Hepatocyte (in vitro differentiated cells): ENCODE measurements at regions not wholly inside any gene's neighbourhood (a gene's known extent, or its start where the extent isn't known, plus 50 kb on each side); places are given as distances from the start of the nearest gene placed in this dataset.
A peak's percentile ranks its signal among the peaks of the same experiment; 100 is the strongest.

Experiments used
- DNase-seq: peaks from one replicate; pipeline ENCODE4 v3.0.0-alpha.2; 2016; ENCODE audit warnings: low spot score
- H2AFZ ChIP-seq: fragments of 200-600 bp; sonication (generic); 2 replicates; pipeline ENCODE4 v1.6.0; 2016; ENCODE audit warnings: antibody characterized with exemption, mild to moderate bottlenecking
- H3K27ac ChIP-seq: fragments of 200-600 bp; sonication (generic); 2 replicates; pipeline ENCODE4 v1.5.1; 2016; ENCODE audit warnings: mild to moderate bottlenecking
- H3K27me3 ChIP-seq: fragments of 200-600 bp; sonication (generic); 2 replicates; pipeline ENCODE4 v1.6.1; 2016
- H3K36me3 ChIP-seq: fragments of 200-600 bp; sonication (generic); replicated peaks from 2 replicates; pipeline ENCODE4 v1.5.1; 2016; ENCODE audit warnings: low read depth; ENCODE audit not compliant: insufficient read depth
- H3K4me1 ChIP-seq: fragments of 200-600 bp; sonication (generic); 2 replicates; pipeline ENCODE4 v1.5.1; 2016; ENCODE audit warnings: mild to moderate bottlenecking, moderate library complexity; ENCODE audit not compliant: insufficient read depth
- H3K4me2 ChIP-seq: fragments of 200-600 bp; sonication (generic); 2 replicates; pipeline ENCODE4 v1.6.0; 2016
- H3K4me3 ChIP-seq: fragments of 200-600 bp; sonication (generic); 2 replicates; pipeline ENCODE4 v1.5.1; 2016; ENCODE audit warnings: mild to moderate bottlenecking
- H3K79me2 ChIP-seq: fragments of 200-600 bp; sonication (generic); 2 replicates; pipeline ENCODE4 v1.6.0; 2017; ENCODE audit warnings: mild to moderate bottlenecking
- H3K9me2 ChIP-seq: fragments of 200-600 bp; sonication (generic); replicated peaks from 2 replicates; pipeline ENCODE4 v1.6.0; 2017; ENCODE audit warnings: mild to moderate bottlenecking; ENCODE audit not compliant: insufficient read depth
- H3K9me3 ChIP-seq: fragments of 200-600 bp; sonication (generic); 2 replicates; pipeline ENCODE4 v1.5.1; 2016; ENCODE audit warnings: low read depth, mild to moderate bottlenecking
- H4K20me1 ChIP-seq: fragments of 200-600 bp; sonication (generic); 2 replicates; pipeline ENCODE4 v1.6.0; 2016; ENCODE audit warnings: mild to moderate bottlenecking; ENCODE audit not compliant: insufficient read depth, poor library complexity, severe bottlenecking
- EZH2 ChIP-seq: fragments of 200-600 bp; sonication (generic); IDR thresholded peaks from 2 replicates; pipeline ENCODE4 v1.6.1; 2016; ENCODE audit warnings: antibody characterized with exemption, mild to moderate bottlenecking, borderline replicate concordance
- EZH2phosphoT487 ChIP-seq: fragments of 200-600 bp; sonication (generic); IDR thresholded peaks from one replicate; pipeline ENCODE4 v1.6.1; 2018; ENCODE audit warnings: antibody characterized with exemption, mild to moderate bottlenecking, low read depth, moderate library complexity; ENCODE audit not compliant: unreplicated experiment, severe bottlenecking
- WGBS: methylation state at CpG from one replicate; pipeline ENCODE4 v1.1.6; 2016; ENCODE audit warnings: low lambda C conversion rate; ENCODE audit errors: missing lambda C conversion rate; 5-methylcytosine and 5-hydroxymethylcytosine counted together
- TF ChIP-seq, protein P1 (sequence below): fragments of 200-600 bp; sonication (generic); IDR thresholded peaks from 2 replicates; pipeline ENCODE4 v1.5.1; 2016; ENCODE audit warnings: antibody characterized with exemption, mild to moderate bottlenecking; ENCODE audit not compliant: poor library complexity

DNA sequence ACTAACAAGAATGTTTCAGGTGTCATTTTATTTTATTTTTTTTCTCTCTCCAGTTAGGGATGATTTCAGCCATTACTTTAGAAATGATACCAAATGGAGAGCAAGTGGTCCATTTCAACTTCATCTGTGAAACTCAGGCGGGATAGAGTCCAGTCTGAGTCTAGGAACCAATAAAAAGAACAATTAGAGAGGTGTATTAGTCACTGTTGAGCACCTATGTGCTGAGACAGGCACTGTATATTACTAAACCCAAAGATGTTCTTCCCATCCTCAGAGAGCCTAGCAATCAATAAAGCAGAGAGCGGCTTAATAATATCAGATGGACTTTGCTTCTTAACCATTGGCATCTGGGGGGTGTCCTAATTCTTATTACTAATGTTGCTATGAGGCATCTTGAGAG lies 410.3 kb upstream of the SLC24A2 start:
- no peak overlapping the region for H2AFZ ChIP-seq
- 98% methylated on average over 2 of the region's 2 CpGs for WGBS
- no peak overlapping the region for H3K27ac ChIP-seq
- H3K9me3 ChIP-seq: no peaks in the 10 kb centered on the region
- TF ChIP-seq EZH2 (no peak), EZH2phosphoT487 (no peak)
- TF ChIP-seq, protein P1, sequence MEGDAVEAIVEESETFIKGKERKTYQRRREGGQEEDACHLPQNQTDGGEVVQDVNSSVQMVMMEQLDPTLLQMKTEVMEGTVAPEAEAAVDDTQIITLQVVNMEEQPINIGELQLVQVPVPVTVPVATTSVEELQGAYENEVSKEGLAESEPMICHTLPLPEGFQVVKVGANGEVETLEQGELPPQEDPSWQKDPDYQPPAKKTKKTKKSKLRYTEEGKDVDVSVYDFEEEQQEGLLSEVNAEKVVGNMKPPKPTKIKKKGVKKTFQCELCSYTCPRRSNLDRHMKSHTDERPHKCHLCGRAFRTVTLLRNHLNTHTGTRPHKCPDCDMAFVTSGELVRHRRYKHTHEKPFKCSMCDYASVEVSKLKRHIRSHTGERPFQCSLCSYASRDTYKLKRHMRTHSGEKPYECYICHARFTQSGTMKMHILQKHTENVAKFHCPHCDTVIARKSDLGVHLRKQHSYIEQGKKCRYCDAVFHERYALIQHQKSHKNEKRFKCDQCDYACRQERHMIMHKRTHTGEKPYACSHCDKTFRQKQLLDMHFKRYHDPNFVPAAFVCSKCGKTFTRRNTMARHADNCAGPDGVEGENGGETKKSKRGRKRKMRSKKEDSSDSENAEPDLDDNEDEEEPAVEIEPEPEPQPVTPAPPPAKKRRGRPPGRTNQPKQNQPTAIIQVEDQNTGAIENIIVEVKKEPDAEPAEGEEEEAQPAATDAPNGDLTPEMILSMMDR: no peak
- no peaks in the 10 kb centered on the region for H4K20me1 ChIP-seq
- H3K36me3 ChIP-seq: no peaks in the 10 kb centered on the region
- no peaks in the 10 kb centered on the region for H3K79me2 ChIP-seq
- H3K4me2 ChIP-seq: no peak overlapping the region
- no peaks in the 10 kb centered on the region for H3K27me3 ChIP-seq
- H3K9me2 ChIP-seq: no peaks in the 10 kb centered on the region
- H3K4me1 ChIP-seq: no peaks in the 10 kb centered on the region
- H3K4me3 ChIP-seq: no peak overlapping the region
- DNase-seq: no peak

DNA sequence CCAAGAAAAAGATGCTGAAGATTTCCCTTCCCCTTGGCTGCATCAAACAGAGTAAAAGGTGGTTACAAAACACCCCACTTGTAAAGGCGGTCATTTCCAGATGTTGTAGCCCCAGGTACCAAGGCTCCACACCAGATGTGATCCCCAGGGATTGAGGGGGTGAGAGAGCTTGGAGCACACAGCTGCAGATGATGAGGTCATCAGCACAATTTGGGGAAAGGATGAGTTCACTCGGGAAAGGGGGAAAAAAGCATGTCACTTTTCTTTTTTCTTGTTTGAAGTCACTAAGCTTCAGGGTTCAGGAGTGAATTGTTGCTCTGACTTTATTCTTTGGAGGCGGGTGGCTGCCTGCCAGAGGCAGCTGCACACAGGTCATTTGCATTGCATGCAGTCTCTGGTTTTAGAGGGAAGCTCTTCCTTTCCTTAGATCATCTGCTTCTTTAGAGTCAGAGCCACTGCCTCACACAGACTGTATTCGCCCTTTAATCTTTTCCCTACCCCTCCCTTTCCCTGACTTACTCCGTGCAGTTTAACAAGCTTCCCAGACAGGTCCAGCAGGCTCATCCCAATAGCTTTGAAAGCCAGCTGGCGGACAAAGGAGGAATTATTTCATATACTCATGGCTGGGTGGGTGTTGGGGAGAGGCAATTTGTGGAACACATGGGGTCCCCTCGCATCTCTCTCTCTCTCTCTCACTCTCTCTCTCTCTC lies 409.3 kb upstream of the SLC24A2 start:
- peak overlapping the region; percentile 57 for H3K4me2 ChIP-seq

DNA sequence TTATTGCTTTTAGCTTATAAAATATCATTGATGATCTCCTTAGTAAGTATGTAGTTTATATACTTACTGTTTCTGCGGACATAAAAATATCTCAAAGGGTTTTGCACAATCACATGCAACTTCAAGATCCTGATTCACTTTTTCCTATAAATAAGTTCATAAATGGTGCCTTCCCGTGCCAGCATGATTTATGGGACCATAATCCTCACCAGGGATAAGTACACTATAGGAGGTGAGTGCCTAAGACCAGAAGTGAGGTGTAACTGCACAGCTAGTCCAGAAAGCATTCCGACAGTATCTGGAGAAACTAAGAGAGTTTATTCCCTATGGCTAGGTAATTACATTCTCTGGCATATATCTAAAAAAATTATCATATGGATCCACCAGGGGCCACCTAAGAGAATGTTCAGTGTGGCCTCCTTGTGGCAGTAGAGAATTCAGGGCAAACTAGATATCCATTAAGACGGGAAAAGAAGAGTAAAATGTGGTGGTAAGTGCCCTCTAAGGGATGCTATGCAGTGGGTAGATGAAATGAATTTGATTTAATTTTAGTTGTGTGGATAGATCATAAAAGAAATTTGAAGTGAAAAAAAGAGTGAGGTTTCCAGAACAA lies 402.5 kb upstream of the SLC24A2 start:
- Histone ChIP-seq H3K9me2 (no peaks in the 10 kb centered on the region), H4K20me1 (no peaks in the 10 kb centered on the region), H3K27me3 (no peaks in the 10 kb centered on the region), H3K9me3 (no peaks in the 10 kb centered on the region), H3K36me3 (no peaks in the 10 kb centered on the region), H3K4me1 (no peaks in the 10 kb centered on the region), H3K27ac (no peak overlapping the region), H3K4me3 (no peak overlapping the region), H3K4me2 (no peak overlapping the region), H3K79me2 (no peaks in the 10 kb centered on the region), H2AFZ (no peak overlapping the region)
- WGBS: 66% methylated on average over 4 of the region's 4 CpGs
- TF ChIP-seq, protein P1: no peak
- TF ChIP-seq EZH2: no peak
- peak; percentile 32 for DNase-seq

More for the DNA sequence above, 409.3 kb upstream of the SLC24A2 start:
- Histone ChIP-seq H3K9me2 (no peaks in the 10 kb centered on the region), H2AFZ (no peak overlapping the region), H3K9me3 (no peaks in the 10 kb centered on the region), H4K20me1 (no peaks in the 10 kb centered on the region), H3K27ac (no peak overlapping the region), H3K4me3 (no peak overlapping the region), H3K27me3 (no peaks in the 10 kb centered on the region), H3K36me3 (no peaks in the 10 kb centered on the region), H3K79me2 (no peaks in the 10 kb centered on the region), H3K4me1 (no peaks in the 10 kb centered on the region)
- no peak for TF ChIP-seq EZH2
- TF ChIP-seq EZH2phosphoT487: no peak
- TF ChIP-seq, protein P1: no peak
- DNase-seq: peak; percentile 59
- WGBS: 24% methylated on average over 7 of the region's 7 CpGs
